SU-DHL-6 (cell line): ENCODE measurements at regions not wholly inside any gene's neighbourhood (a gene's known extent, or its start where the extent isn't known, plus 50 kb on each side); places are given as distances from the start of the nearest gene placed in this dataset.

Source experiments
- H2AFZ ChIP-seq: fragments of 200-600 bp; sonication (generic); 2 replicates; pipeline ENCODE4 v1.6.1; 2014; ENCODE audit warnings: low read depth, mild to moderate bottlenecking, moderate library complexity, mixed read lengths, antibody characterized with exemption, low read length; ENCODE audit not compliant: severe bottlenecking
- H3F3A ChIP-seq: fragments of 200-600 bp; shearing (Covaris generic); 2 replicates; pipeline ENCODE4 v1.6.0; 2016; ENCODE audit warnings: antibody characterized with exemption, mild to moderate bottlenecking; ENCODE audit not compliant: insufficient read depth
- H3K27ac ChIP-seq: fragments of 200-600 bp; sonication (generic); 2 replicates; pipeline ENCODE4 v1.5.1; 2016; ENCODE audit warnings: low read depth, mild to moderate bottlenecking, low read length, moderate library complexity, mixed read lengths
- H3K27me3 ChIP-seq: fragments of 200-600 bp; sonication (generic), shearing (Covaris generic); 2 replicates; pipeline ENCODE4 v1.6.0; 2014; ENCODE audit warnings: mild to moderate bottlenecking, low read length
- H3K36me3 ChIP-seq: fragments of 200-600 bp; sonication (generic); 2 replicates; pipeline ENCODE4 v1.6.1; 2014; ENCODE audit warnings: mild to moderate bottlenecking, low read length, mixed read lengths
- H3K4me2 ChIP-seq: fragments of 300-600, 200-600 bp; shearing (Covaris generic), sonication (generic); 2 replicates; pipeline ENCODE4 v1.6.0; 2014; ENCODE audit warnings: low read length, low read depth, mild to moderate bottlenecking; ENCODE audit not compliant: poor library complexity, severe bottlenecking
- H3K4me3 ChIP-seq: fragments of 200-600 bp; sonication (generic); 2 replicates; pipeline ENCODE4 v1.5.1; 2014; ENCODE audit warnings: antibody characterized with exemption, low read length, mild to moderate bottlenecking, mixed read lengths; ENCODE audit not compliant: insufficient read depth, poor library complexity, severe bottlenecking
- H3K79me2 ChIP-seq: fragments of 200-600 bp; sonication (generic); 2 replicates; pipeline ENCODE4 v1.6.1; 2014; ENCODE audit warnings: mild to moderate bottlenecking, low read length, moderate library complexity; ENCODE audit not compliant: insufficient read depth
- H3K9ac ChIP-seq: fragments of 200-600 bp; sonication (generic); 2 replicates; pipeline ENCODE4 v1.7.0; 2014; ENCODE audit warnings: mild to moderate bottlenecking, low read length
- H3K9me2 ChIP-seq: fragments of 200-600 bp; sonication (generic); replicated peaks from 2 replicates; pipeline ENCODE4 v1.6.1; 2014; ENCODE audit warnings: low read length; ENCODE audit not compliant: insufficient read depth
- H3K9me3 ChIP-seq: fragments of 200-600 bp; sonication (generic); 2 replicates; pipeline ENCODE4 v1.6.1; 2014; ENCODE audit warnings: low read length, mixed read lengths; ENCODE audit not compliant: insufficient read depth
- H4K20me1 ChIP-seq: fragments of 200-600 bp; sonication (generic); 2 replicates; pipeline ENCODE4 v1.6.1; 2014; ENCODE audit warnings: low read depth, mild to moderate bottlenecking, antibody characterized with exemption, low read length, moderate library complexity, mixed read lengths
- CTCF ChIP-seq: fragments of 200-600 bp; sonication (generic); IDR thresholded peaks from one replicate; pipeline ENCODE4 v1.5.1; 2017; ENCODE audit warnings: antibody characterized with exemption, mild to moderate bottlenecking, low read length, moderate library complexity; ENCODE audit not compliant: insufficient read depth, poor library complexity, severe bottlenecking
- EZH2phosphoT487 ChIP-seq: fragments of 200-600 bp; sonication (generic), shearing (Covaris generic); conservative IDR thresholded peaks from 2 replicates; pipeline ENCODE4 v1.6.1; 2018; ENCODE audit warnings: mild to moderate bottlenecking, antibody characterized with exemption, low read length, moderate library complexity, mixed read lengths

- H4K20me1 ChIP-seq, result no peaks in the 10 kb centered on the region
- H3K9me3 ChIP-seq, result no peaks in the 10 kb centered on the region
- H3K4me2 ChIP-seq, result no peak overlapping the region
- no peaks in the 10 kb centered on the region for H3K9me2 ChIP-seq
- H3K27me3 ChIP-seq, result no peaks in the 10 kb centered on the region
- H3K79me2 ChIP-seq, result no peaks in the 10 kb centered on the region
- no peak overlapping the region for H3K27ac ChIP-seq
- no peak overlapping the region for H3K9ac ChIP-seq
- H3K36me3 ChIP-seq, result no peaks in the 10 kb centered on the region
- TF ChIP-seq CTCF, result no peak
- H3F3A ChIP-seq, result no peaks in the 10 kb centered on the region
- H2AFZ ChIP-seq, result no peak overlapping the region
- no peak overlapping the region for H3K4me3 ChIP-seq
Observed at GRCh38 chr1:184851822-184852746, 97.4 kb upstream of the EDEM3 start.

- no peaks in the 10 kb centered on the region for H3K9me3 ChIP-seq
- H3K79me2 ChIP-seq, result no peaks in the 10 kb centered on the region
- no peaks in the 10 kb centered on the region for H4K20me1 ChIP-seq
- H2AFZ ChIP-seq, result no peak overlapping the region
- no peaks in the 10 kb centered on the region for H3K36me3 ChIP-seq
- no peak overlapping the region for H3K27ac ChIP-seq
- no peak overlapping the region for H3K4me2 ChIP-seq
- no peak overlapping the region for H3K4me3 ChIP-seq
- no peak overlapping the region for H3K9ac ChIP-seq
- H3F3A ChIP-seq, result no peaks in the 10 kb centered on the region
- H3K27me3 ChIP-seq, result no peaks in the 10 kb centered on the region
- TF ChIP-seq EZH2phosphoT487 (no peak), CTCF (no peak)
- H3K9me2 ChIP-seq, result no peaks in the 10 kb centered on the region
Observed at GRCh38 chr1:184843732-184844495, 89.3 kb upstream of the EDEM3 start.

- TF ChIP-seq EZH2phosphoT487 (no peak), CTCF (no peak)
- Histone ChIP-seq H3K79me2 (no peaks in the 10 kb centered on the region), H3K27me3 (no peaks in the 10 kb centered on the region), H4K20me1 (no peaks in the 10 kb centered on the region), H3K4me3 (no peak overlapping the region), H3F3A (no peaks in the 10 kb centered on the region), H3K9me2 (no peaks in the 10 kb centered on the region), H3K27ac (no peak overlapping the region), H3K36me3 (no peaks in the 10 kb centered on the region), H3K9ac (no peak overlapping the region), H2AFZ (no peak overlapping the region), H3K4me2 (no peak overlapping the region), H3K9me3 (no peaks in the 10 kb centered on the region)
Observed at GRCh38 chr1:184840596-184840995, 85.9 kb upstream of the EDEM3 start.
